ENCODE measurements at regions not wholly inside any gene's neighbourhood (a gene's known extent, or its start where the extent isn't known, plus 50 kb on each side); places are given as distances from the start of the nearest gene placed in this dataset.

GRCh38 chr3:168844894-168845482, 749.3 kb upstream of the GOLIM4 start:
- no peak for DNase-seq
- Histone ChIP-seq H3K4me1 (ENCODE audit: insufficient read depth) (no peaks in the 10 kb centered on the region), H3K4me2 (ENCODE audit: unreplicated experiment) (no peak overlapping the region), H3K79me2 (ENCODE audit: insufficient read depth) (no peaks in the 10 kb centered on the region), H3K9me3 (ENCODE audit: low read depth) (no peaks in the 10 kb centered on the region), H3K36me3 (ENCODE audit: low read depth) (no peaks in the 10 kb centered on the region), H3K9ac (no peak overlapping the region), H4K20me1 (ENCODE audit: insufficient read depth) (no peaks in the 10 kb centered on the region), H3K4me3 (no peak overlapping the region), H3F3A (ENCODE audit: insufficient read depth) (no peaks in the 10 kb centered on the region), H3K27ac (no peak overlapping the region), H2AFZ (no peak overlapping the region), H3K9me2 (ENCODE audit: insufficient read depth) (no peaks in the 10 kb centered on the region), H3K27me3 (replicated peaks; ENCODE audit: insufficient read depth) (peaks cover 42% of the 10 kb centered on the region)
- in situ Hi-C loops (cut with MboI), result loop anchor here (10.0 kb wide), 1 partner anchor 330 kb away; no protein-coding TSS in a partner anchor
- WGBS, 2 experiments (ENCODE audit: low coverage in 1 of 2, low lambda C conversion rate in 2 of 2, missing lambda C conversion rate in 2 of 2), result 39 to 82% methylated on average over 6 of the region's 6 CpGs
- TF ChIP-seq EZH2 (IDR thresholded peaks at IDR 0.05; ENCODE audit: insufficient read depth, poor library complexity, severe bottlenecking) (no peak), EZH2phosphoT487 (IDR thresholded peaks at IDR 0.05; ENCODE audit: insufficient read depth, low read depth) (no peak)

GRCh38 chr3:168844472-168844871, 748.7 kb upstream of the GOLIM4 start:
- Histone ChIP-seq H3K36me3 (ENCODE audit: low read depth) (no peaks in the 10 kb centered on the region), H3K4me1 (ENCODE audit: insufficient read depth) (no peaks in the 10 kb centered on the region), H3K9me2 (ENCODE audit: insufficient read depth) (no peaks in the 10 kb centered on the region), H4K20me1 (ENCODE audit: insufficient read depth) (no peaks in the 10 kb centered on the region), H3K27me3 (replicated peaks; ENCODE audit: insufficient read depth) (peaks cover 39% of the 10 kb centered on the region), H3K27ac (no peak overlapping the region), H3K4me3 (no peak overlapping the region), H3K4me2 (ENCODE audit: unreplicated experiment) (no peak overlapping the region), H3K9ac (no peak overlapping the region), H3K9me3 (ENCODE audit: low read depth) (no peaks in the 10 kb centered on the region), H3F3A (ENCODE audit: insufficient read depth) (no peaks in the 10 kb centered on the region), H2AFZ (no peak overlapping the region), H3K79me2 (ENCODE audit: insufficient read depth) (no peaks in the 10 kb centered on the region)
- no peak for DNase-seq
- WGBS, 2 experiments (ENCODE audit: low coverage in 1 of 2, low lambda C conversion rate in 2 of 2, missing lambda C conversion rate in 2 of 2), result 14 to 18% methylated on average over 4 of the region's 4 CpGs
- no peak for TF ChIP-seq EZH2 (IDR thresholded peaks at IDR 0.05; ENCODE audit: insufficient read depth, poor library complexity, severe bottlenecking)
- TF ChIP-seq EZH2phosphoT487 (IDR thresholded peaks at IDR 0.05; ENCODE audit: insufficient read depth, low read depth), result no peak
- in situ Hi-C loops (cut with MboI), result loop anchor here (10.0 kb wide), 1 partner anchor 330 kb away; no protein-coding TSS in a partner anchor

DNA sequence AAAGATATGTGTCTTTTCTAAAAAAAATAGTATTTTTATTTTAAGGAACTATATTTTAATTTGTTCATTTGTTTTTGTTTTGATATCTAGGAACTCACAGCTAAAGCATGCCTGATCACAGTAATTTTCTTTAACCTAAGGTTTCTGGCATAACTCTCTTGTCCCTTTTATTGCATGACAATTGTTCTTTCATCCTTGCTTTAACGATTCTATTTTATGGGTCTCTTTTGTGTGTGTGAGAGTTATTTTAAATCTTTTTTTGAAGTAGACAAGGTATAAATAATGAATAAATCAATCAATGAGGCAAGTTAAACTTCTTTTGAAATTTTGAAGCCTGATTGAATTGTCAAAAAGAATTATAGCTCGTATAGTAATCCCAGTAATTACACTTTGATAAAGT, 747.8 kb upstream of the GOLIM4 start:
- H3K4me1 ChIP-seq (ENCODE audit: insufficient read depth), result no peaks in the 10 kb centered on the region
- no peak overlapping the region for H3K4me3 ChIP-seq
- 21 to 24% methylated on average over 2 of the region's 2 CpGs for WGBS, 2 experiments (ENCODE audit: low coverage in 1 of 2, low lambda C conversion rate in 2 of 2, missing lambda C conversion rate in 2 of 2)
- no peak overlapping the region for H3K27ac ChIP-seq
- H3K36me3 ChIP-seq (ENCODE audit: low read depth), result no peaks in the 10 kb centered on the region
- H3F3A ChIP-seq (ENCODE audit: insufficient read depth), result no peaks in the 10 kb centered on the region
- H3K9ac ChIP-seq, result no peak overlapping the region
- H3K27me3 ChIP-seq (replicated peaks; ENCODE audit: insufficient read depth), result peaks cover 31% of the 10 kb centered on the region
- in situ Hi-C loops (cut with MboI), result loop anchor here (10.0 kb wide), 1 partner anchor 329 kb away; no protein-coding TSS in a partner anchor
- H3K9me3 ChIP-seq (ENCODE audit: low read depth), result no peaks in the 10 kb centered on the region
- no peaks in the 10 kb centered on the region for H4K20me1 ChIP-seq (ENCODE audit: insufficient read depth)
- DNase-seq, result no peak
- H3K4me2 ChIP-seq (ENCODE audit: unreplicated experiment), result no peak overlapping the region
- no peak for TF ChIP-seq EZH2phosphoT487 (IDR thresholded peaks at IDR 0.05; ENCODE audit: insufficient read depth, low read depth)
- H2AFZ ChIP-seq, result no peak overlapping the region
- no peaks in the 10 kb centered on the region for H3K79me2 ChIP-seq (ENCODE audit: insufficient read depth)
- H3K9me2 ChIP-seq (ENCODE audit: insufficient read depth), result no peaks in the 10 kb centered on the region

DNA sequence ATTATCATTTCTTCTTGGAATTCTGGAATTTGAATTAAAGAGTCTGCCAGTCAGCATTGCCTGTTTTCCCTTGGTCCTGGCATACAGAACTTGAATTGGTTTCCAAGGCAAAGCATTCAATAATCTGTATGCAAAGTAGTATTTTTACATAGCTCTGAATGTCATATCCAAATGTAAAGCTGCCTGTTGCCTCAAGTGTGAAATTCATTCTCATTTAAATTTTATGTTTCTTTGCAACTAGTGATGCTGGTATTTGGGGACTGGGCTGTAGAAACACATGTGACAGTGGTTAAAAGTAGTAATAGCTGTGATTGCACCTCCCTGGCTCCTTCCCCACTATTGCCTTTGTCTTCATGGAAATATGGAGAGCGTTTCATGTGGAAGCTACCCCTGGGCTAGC, 743.9 kb upstream of the GOLIM4 start:
- no peak overlapping the region for H3K27ac ChIP-seq
- H3K9ac ChIP-seq, result no peak overlapping the region
- no peaks in the 10 kb centered on the region for H3F3A ChIP-seq (ENCODE audit: insufficient read depth)
- in situ Hi-C loops (cut with MboI), result loop anchor here (10.0 kb wide), 1 partner anchor 325 kb away; no protein-coding TSS in a partner anchor
- H3K4me2 ChIP-seq (ENCODE audit: unreplicated experiment), result no peak overlapping the region
- H3K9me2 ChIP-seq (ENCODE audit: insufficient read depth), result no peaks in the 10 kb centered on the region
- H3K79me2 ChIP-seq (ENCODE audit: insufficient read depth), result no peaks in the 10 kb centered on the region
- no peaks in the 10 kb centered on the region for H3K9me3 ChIP-seq (ENCODE audit: low read depth)
- H4K20me1 ChIP-seq (ENCODE audit: insufficient read depth), result no peaks in the 10 kb centered on the region
- peaks cover 14% of the 10 kb centered on the region for H3K27me3 ChIP-seq (replicated peaks; ENCODE audit: insufficient read depth)
- no peak for DNase-seq
- H2AFZ ChIP-seq, result no peak overlapping the region
- H3K4me1 ChIP-seq (ENCODE audit: insufficient read depth), result no peaks in the 10 kb centered on the region
- TF ChIP-seq EZH2phosphoT487 (IDR thresholded peaks at IDR 0.05; ENCODE audit: insufficient read depth, low read depth), result no peak
- no peak for TF ChIP-seq EZH2 (IDR thresholded peaks at IDR 0.05; ENCODE audit: insufficient read depth, poor library complexity, severe bottlenecking)
- no peak overlapping the region for H3K4me3 ChIP-seq
- no peaks in the 10 kb centered on the region for H3K36me3 ChIP-seq (ENCODE audit: low read depth)
- 18 to 36% methylated on average over 1 of the region's 1 CpG for WGBS, 2 experiments (ENCODE audit: low coverage in 1 of 2, low lambda C conversion rate in 2 of 2, missing lambda C conversion rate in 2 of 2)

Data from GM23248 (cell line).